Hematopoietic multipotent progenitor cell treated with erythropoietin and hydrocortisone succinate and interleukin-3 and kit ligand, for 17 days (in vitro differentiated cells): ENCODE measurements at regions not wholly inside any gene's neighbourhood (a gene's known extent, or its start where the extent isn't known, plus 50 kb on each side); places are given as distances from the start of the nearest gene placed in this dataset.

Source experiments
- DNase-seq: peaks from one replicate; pipeline ENCODE4 v3.0.0-alpha.2; 2015; ENCODE audit warnings: low spot score

GRCh38 chr14:98297567-98297966 is 974.4 kb downstream of the BCL11B start:
- DNase-seq: no peak

GRCh38 chr14:98298481-98299244 is 973.3 kb downstream of the BCL11B start:
- no peak for DNase-seq

- no peak for DNase-seq
These were observed 970.3 kb downstream of the BCL11B start for GRCh38 chr14:98301681-98302080.

- no peak for DNase-seq
These were observed 967.4 kb downstream of the BCL11B start for GRCh38 chr14:98304574-98304973.

GRCh38 chr14:98309591-98309990 is 962.4 kb downstream of the BCL11B start:
- no peak for DNase-seq

GRCh38 chr14:98312006-98312405 is 960.0 kb downstream of the BCL11B start:
- DNase-seq: no peak

GRCh38 chr14:98321841-98322240 is 950.2 kb downstream of the BCL11B start:
- DNase-seq: no peak

- DNase-seq: no peak
These were observed 948.2 kb downstream of the BCL11B start for GRCh38 chr14:98323836-98324235.

- no peak for DNase-seq
These were observed 946.2 kb downstream of the BCL11B start for GRCh38 chr14:98325761-98326160.

GRCh38 chr14:98328496-98328895 is 943.5 kb downstream of the BCL11B start:
- no peak for DNase-seq

GRCh38 chr14:98334186-98334585 is 937.8 kb downstream of the BCL11B start:
- DNase-seq: no peak

- no peak for DNase-seq
These were observed 930.8 kb downstream of the BCL11B start for GRCh38 chr14:98341211-98341610.

- no peak for DNase-seq
These were observed 926.8 kb downstream of the BCL11B start for GRCh38 chr14:98345161-98345560.

- no peak for DNase-seq
These were observed 924.3 kb downstream of the BCL11B start for GRCh38 chr14:98347686-98348085.

GRCh38 chr14:98348505-98348904 is 923.5 kb downstream of the BCL11B start:
- no peak for DNase-seq

GRCh38 chr14:98350213-98350612 is 921.8 kb downstream of the BCL11B start:
- no peak for DNase-seq

- DNase-seq: no peak
These were observed 907.0 kb downstream of the BCL11B start for GRCh38 chr14:98364961-98365360.

GRCh38 chr14:98366429-98366828 is 905.6 kb downstream of the BCL11B start:
- no peak for DNase-seq

- DNase-seq: no peak
These were observed 903.8 kb downstream of the BCL11B start for GRCh38 chr14:98368221-98368620.

GRCh38 chr14:98368916-98369315 is 903.1 kb downstream of the BCL11B start:
- no peak for DNase-seq

GRCh38 chr14:98369344-98369743 is 902.7 kb downstream of the BCL11B start:
- no peak for DNase-seq

- DNase-seq: no peak
These were observed 901.6 kb downstream of the BCL11B start for GRCh38 chr14:98370352-98370751.

- no peak for DNase-seq
These were observed 900.9 kb downstream of the BCL11B start for GRCh38 chr14:98371141-98371540.

- no peak for DNase-seq
These were observed 897.9 kb downstream of the BCL11B start for GRCh38 chr14:98374136-98374535.
